Stimulated activated CD4-positive, alpha-beta T cell treated with anti-CD3 and anti-CD28 coated beads, Interleukin-1b, Interleukin-23, amount 100 ng/mL, for 4 hours (primary cell): ENCODE measurements at regions not wholly inside any gene's neighbourhood (a gene's known extent, or its start where the extent isn't known, plus 50 kb on each side); places are given as distances from the start of the nearest gene placed in this dataset.
"Not testable (repeated sequence)": the region's sequence is repeated elsewhere in the genome, so short reads cannot be mapped to it uniquely, and the experiment has no call there.

Source experiments
- DNase-seq, 2 donors: peaks; one replicate each; pipeline ENCODE4 v3.0.0-alpha.2; 2020; ENCODE audit warnings: low read depth in 2 of 2

DNA sequence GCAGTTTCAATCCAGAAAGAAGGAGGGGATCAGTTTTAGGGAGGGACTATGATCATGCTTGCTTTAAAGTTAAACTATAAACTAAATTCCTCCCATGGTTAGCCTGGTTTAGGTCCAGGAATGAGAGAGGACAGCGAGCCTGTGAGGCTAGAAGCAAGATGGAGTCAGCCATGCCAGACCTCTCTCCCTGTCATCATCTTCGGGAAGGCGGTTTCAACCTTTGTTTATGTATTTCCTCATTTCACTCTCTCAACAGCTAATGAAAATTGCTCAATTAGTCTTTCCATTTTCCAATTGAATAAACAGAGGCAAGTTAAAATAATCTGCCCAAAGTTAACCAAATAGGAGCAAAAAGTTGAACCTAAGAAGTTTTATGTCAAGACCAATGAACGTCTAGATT, 201.5 kb downstream of the KCNJ2 start:
- DNase-seq = no peak

DNA sequence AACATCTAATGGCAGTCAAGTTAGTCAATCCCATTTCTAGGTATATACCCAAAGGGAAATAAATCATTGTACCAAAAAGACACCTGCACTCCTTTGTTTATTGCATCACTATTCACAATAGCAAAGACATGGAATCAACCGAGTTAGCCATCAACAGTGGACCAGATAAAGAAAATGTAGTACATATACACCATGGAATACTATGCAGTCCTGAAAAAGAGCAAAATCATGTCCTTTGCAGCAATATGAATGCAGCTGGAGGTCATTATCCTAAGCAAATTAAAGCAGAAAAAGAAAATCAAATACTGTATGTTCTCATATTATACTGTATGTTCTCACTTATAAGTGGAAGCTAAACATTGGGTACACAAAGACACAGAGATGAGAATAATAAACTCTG, 204.0 kb downstream of the KCNJ2 start:
- DNase-seq = no peak

DNA sequence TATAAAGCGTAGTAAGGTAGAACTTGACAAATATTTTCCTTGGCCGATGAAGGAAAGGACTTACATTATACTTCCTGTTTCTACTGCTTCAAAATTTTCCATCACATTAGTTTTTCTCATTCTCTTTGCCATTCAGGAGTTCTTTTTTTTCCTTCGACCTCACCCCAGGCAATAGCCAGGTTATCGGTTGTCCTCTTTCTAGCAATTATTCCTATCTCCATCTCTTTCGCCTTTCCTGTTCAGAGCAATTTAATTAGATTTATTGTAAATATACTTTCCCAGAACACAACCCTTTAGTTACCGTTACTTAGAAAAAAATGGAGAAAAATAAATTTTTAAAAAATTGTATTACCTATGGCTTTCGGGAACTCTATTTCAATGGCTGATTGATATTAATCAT, 205.2 kb downstream of the KCNJ2 start:
- no peak for DNase-seq

DNA sequence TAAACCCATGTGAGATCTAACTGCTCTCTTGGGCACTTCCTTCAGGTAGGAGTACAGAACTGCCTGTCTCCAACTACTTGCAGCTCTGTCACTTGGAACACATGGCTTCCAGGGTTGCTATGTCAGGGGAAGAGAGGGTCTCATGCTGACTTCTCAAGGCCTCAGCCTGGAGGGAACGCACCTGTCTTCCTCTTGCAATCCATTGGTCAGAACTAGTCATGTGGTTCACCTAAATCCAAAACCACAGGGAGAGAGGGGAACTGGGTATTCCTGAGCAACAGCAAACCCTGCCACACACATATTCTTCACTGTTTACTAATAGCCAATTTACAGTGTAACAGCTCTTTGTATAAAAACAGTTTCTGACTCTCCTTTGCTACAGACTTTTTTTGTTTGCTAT, 206.1 kb downstream of the KCNJ2 start:
- no peak for DNase-seq

DNA sequence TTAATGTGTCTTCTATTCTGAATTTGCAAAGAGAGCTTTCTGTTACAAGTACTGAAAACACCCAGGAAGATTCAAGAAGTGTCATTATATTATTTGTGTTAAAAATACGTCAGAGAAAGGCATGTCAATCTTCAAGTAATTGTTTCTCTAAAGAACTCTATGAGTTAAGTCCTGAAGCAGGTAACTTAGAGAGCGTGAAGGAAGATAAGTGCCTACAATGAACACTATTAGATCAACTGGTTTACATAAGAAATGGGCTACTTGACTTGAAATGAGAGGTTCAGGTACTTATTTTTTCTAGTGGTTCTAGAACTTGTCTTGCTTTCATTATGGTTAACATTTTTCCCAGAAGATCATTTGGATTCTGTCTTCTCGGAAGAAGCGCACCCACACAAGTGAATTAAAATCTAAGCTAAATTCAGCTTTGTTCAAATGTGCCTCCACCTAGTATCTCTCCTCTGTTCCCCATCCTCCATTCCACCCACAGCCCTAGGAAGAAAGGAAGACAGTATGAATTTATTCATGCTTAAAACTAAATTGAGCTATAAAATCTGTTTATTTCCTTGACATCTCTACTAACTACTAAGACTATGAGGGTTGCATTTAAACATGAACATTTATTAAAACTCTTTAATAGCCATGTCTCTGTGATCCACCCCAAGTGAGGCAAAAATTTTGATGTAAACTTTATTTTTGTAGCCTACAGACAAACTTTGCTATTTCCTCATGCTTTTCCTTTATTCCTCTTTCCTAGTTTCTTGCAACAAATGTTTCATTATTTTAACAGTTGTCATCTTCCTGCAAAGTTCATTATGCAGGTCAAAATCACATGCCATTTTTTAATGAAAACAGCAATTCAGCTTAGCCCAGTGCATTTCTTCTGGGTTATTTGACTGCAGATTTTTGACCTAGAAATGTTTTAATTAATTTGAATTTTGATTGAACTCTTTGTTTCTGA, 206.8 kb downstream of the KCNJ2 start:
- no peak for DNase-seq

DNA sequence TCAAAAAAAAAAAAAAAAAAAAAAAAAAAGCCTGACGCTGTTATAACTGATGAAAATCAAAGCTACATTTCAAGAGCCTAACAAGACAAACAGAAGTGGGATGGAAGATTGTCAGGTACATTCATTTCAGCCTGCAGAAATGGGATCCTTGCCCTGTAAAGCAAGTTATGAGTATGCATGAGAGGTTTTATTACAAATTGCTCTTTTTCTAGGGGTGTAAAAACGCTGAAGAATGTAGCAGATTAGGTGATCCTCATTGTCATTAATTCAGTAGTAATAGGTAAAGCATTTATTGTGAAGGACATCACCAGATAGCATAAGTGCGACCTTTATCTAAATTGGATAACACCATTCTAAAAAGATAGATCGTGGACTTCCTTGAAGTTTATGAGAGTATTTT, 208.3 kb downstream of the KCNJ2 start:
- no peak for DNase-seq

DNA sequence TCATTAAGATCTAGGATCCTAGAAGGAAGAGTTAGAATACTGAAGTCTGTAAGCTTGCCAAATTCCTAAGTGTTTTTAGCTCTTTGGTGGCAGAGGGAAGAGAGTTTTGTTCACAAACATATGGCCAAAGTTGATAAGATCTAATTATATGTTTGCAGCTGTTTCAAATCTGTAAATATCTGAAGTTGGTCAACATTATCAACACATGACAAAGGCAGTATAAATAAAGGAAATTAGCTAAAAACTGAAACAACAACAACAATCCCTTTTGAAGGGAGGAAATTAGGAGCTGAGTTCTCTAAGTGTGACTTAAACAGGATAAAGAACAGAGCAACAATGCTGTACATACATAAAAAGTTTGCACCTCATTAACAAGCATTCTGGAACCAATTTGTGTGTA, 208.7 kb downstream of the KCNJ2 start:
- no peak for DNase-seq

DNA sequence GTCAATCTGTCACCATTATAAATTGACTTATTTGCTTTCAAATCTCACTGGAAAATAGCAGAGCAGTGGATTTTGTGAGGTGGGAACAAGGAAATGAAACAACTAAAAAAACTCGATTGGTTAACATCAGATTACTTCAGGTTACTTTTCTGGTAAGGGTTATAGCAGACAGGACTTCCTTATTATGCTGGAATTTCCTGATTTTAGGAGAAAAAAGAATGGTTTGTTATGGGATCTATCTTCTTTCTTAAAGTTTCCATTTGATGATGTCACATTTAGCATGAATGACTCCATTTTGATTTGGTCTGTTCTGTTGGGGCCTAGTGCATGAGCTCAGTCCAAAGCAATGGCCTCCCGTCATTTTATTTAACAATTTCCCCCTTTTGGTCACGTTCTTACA, 210.6 kb downstream of the KCNJ2 start:
- DNase-seq = no peak

DNA sequence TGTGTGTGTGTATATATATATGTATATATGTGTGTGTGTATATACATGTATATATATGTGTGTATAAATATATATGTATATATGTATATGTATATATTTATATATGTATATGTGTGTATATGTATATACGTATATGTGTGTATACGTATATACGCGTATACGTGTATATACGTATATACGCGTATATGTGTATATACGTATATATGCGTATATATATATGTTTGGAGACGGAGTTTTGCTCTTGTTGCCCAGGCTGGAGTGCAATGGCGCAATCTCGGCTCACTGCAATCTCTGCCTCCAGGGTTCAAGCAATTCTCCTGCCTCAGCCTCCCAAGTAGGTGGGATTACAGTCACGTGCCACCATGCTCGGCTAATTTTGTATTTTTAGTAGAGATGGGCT, 212.6 kb downstream of the KCNJ2 start:
- not testable (repeated sequence) for DNase-seq

DNA sequence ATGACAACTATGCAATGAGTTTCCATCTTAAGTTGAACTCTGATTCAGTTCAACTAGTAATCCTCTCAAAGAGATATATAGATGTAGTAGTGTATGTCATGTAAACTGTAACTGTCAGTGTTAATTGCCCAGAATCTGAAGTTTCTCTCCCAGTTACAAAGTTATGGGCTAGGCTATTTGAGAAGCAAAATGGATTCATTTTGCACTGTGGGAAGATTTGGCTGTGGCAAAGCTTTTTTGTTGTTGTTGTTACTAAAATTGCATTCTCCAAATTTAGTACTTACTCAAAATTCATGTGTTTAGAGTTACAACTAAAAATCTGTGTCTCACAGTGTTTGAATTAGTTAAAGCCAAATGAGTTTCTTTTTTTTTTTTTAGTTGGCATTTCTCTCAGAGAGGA, 219.0 kb downstream of the KCNJ2 start:
- DNase-seq = no peak

DNA sequence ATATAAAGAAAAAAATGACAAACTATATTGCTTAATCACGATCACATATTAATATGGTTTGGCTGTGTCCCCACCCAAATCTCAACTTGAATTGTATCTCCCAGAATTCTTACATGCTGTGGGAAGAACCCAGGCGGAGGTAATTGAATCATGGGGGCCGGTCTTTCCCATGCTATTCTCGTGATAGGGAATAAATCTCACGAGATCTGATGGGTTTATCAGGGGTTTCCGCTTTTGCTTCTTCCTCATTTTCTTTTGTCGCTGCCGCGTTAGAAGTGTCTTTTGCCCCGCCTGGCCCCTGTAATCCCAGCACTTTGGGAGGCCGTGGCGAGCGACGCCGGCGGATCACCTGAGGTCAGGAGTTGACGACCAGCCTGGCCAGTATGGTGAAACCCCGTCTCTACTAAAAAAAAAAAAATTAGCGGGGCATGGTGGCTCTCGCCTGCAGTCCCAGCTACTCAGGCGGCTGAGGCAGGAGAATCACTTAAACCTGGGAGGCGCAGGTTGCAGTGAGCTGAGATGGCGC, 220.0 kb downstream of the KCNJ2 start:
- not testable (repeated sequence) for DNase-seq

DNA sequence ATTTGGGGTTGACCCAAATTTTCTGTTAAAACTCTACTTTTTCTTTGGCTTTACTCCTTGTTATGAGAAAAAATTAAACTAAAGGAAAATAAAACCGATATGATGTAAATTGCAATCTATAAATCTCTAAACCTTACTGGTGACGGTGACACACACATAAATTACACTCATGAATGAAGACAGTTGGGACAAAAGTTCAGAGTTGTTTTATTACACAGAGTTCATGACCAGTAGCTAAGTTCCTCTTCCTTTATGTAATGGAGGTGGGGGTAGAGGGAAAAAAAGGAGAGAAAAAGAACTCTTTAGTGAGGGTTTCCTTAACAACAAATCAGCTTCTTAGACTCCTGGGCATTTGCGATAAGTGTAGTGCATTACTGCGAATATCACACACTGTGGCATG, 220.7 kb downstream of the KCNJ2 start:
- DNase-seq = no peak

DNA sequence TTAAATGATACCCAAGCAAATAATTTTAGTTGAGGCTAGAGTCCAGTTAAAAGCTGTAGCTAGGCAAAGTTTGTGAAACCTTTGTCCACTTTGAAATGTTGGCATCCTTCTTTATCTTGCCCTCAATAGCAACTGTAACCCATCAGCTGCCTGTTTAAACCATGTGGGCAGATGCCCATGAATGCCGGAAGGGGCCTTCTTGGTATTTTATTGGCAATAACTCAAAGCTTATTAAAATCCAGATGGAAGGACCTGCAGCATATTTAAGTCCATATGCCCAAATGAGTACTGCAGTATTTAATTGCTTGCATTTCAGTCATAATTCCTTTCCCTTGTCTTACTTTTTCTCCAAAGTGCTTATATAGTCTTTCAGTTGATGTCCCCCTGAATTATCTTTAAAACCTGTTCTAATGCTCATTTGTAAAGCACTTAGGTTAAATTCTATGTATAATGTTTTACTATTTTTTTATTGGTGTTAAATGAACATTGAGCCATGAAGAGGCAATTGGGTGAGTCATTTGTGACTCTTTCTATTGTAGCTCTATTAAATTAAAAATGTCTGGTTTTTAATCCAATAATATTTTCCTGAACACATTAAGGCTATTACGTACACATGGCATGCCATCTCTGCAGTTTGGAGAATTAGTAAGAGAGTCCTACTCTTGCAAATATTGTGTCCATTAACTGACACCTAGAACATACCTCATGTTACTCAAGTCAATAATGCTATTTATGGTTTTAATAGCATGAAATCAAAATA, 225.3 kb downstream of the KCNJ2 start:
- no peak for DNase-seq

DNA sequence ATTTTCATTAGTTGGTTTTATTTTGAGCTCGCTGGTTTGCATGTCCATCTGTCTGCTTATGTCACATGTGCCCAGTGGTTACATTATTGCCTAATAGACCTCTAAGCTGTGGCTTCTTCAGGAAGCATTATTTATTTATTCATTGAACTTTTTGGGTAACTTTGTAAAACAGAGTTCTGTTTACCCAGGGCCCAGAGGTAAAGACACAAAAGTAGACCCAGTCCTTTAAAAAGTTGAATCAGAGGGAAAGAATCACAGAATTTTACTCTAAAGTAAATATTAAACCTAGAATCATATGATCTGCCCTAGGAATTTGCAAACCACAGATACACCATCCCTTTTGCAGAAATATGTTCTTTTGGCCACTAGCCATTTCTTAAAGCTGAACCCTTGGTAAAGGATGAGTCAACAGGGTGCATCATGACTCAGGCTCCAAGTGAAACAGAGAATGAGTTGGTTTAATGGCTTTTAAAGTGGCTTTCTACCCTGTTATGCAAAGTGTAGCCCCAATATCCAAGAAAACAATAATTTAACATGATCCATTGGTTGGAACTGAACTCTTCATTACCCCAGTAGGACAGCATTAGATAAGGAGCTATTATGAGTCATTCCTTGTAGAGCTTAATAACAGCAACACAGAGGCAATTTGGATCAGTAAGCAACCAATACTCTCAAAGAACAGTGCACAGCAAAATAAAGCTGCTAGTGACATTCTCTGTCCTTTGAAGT, 236.3 kb downstream of the KCNJ2 start:
- DNase-seq = no peak

DNA sequence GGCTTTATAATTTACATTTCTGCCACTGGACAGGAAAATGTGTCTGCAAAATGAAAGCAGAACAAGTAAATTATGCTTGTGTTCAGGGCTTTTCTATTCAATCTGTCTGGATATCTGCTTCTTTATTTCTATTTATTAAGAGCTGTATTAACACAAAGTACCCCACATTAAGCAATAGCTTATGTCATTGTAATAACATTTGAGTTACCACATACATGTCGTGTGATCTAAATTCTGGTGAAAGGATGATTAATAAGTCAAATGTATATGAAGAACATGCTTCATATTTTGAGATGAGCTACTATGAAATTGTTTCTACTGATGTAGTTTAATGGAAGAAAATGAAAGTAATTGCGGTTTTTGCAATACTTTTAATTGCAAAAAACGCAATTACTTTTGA, 238.2 kb downstream of the KCNJ2 start:
- no peak for DNase-seq

DNA sequence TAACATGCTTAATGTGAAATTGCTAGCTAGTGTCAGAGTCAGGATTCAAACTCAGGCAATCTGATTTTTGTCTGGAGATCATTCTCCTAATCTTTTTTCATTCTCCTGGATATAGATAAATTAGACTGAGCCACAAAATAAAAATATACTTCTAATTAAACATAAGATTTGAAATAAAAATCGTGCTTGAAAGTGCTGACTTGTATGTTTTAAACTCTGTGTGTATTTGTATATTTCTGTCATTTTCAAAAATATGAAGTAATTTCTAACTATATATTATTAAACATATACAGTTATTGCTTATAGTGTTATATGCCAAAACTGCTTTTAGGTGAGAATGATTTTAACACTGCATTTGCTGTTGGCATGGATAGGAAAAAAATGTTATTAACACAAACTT, 239.4 kb downstream of the KCNJ2 start:
- DNase-seq = no peak

DNA sequence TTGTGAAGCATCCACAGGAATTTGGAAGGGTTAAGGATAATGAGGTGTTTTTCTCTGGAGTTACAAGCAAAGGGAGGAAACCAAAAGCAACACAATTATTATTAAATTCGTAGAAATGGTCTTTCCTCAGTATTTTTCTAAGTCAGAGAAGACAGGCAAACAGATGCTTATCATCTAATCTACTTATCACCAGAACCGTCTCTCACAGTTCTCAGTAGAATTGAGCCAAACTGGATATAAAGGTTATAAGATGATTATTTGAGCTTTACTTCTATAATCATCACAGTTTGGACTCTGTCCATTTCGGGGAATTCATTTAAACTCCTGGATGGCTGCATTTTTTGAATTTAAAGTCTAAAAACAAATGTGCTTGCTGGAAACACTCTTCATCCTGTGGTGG, 245.0 kb downstream of the KCNJ2 start:
- DNase-seq = no peak

DNA sequence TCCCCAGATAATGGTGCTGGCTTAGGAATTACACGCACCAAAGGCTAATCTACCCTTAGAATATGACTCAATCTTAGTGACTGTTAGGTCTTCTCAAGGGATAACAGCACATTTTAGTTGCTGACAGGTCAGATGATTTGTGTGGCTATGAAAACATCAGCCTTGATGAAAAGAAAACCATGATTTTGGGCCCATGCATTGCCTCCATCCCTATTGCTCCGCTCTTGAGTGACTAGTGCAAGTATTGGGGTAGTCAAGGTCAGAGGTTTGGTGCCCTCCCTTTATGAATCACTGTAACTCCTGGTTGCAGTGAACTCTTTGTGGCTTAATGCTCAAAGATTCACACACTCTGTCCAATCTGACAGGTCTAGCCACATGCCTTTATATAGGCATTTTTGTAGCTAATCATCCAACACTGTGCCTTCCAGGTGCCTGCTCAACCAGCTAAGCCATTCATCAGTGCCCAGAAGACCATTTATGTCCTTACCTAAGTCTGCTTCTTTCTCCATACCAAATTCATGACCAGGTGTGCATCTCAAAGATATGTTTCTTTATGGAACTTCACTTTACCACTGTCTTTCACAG, 251.6 kb downstream of the KCNJ2 start:
- DNase-seq = no peak

DNA sequence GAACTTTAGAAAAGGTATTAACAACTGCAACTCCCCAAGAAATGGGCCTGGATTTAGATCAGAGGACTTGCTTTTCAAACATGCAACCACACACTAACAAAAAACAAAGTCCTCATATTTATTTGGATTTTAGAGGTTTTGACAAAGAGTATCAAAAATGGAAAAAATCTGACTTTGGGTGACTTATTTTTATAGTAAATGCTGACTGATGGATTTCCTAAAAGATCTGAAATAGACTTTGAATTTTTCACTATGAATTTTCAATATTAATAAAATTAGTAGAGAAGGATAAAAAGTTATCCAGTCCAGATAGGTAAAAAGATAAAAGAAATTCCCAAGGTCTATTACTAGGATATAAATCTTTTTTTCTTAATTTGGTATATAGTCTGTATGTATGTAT, 253.5 kb downstream of the KCNJ2 start:
- DNase-seq = no peak

DNA sequence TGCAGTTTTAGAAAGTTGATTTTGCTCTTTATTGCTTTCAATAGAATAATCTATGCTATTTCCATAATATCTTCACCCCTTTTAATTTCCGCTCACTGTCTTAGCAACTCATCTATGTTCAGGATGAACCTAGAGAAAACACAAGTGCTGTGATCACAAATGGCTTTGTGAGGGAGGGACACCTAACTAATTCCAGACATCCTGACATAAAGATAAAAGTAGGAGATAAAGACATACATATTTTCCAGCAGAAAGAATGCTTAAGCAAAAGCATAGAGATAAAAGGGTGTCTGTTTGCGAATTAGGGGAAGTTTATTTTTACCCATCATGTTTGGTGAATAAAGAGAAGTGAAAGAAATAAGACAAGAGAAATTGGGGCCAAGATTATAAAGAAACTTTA, 254.2 kb downstream of the KCNJ2 start:
- no peak for DNase-seq

DNA sequence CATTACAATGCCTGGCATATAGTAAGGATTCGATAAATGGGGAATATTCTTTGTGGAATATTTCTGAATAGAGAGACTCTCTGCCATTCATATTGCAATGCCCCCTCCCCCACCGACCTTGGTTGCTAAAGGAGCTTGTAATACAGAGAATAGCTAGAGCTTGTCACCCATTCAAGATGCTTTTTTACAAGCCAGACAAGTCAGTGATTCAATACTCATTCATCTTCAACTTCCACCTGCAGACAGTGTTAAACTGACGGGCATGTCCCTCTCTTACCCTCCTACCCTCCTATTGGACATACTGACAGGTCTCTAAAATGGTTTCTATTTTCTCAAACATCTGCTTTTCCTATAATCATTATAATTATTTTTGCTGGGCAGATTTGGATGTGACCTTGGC, 257.4 kb downstream of the KCNJ2 start:
- no peak for DNase-seq
